ENCODE measurements at regions not wholly inside any gene's neighbourhood (a gene's known extent, or its start where the extent isn't known, plus 50 kb on each side); places are given as distances from the start of the nearest gene placed in this dataset.

DNA sequence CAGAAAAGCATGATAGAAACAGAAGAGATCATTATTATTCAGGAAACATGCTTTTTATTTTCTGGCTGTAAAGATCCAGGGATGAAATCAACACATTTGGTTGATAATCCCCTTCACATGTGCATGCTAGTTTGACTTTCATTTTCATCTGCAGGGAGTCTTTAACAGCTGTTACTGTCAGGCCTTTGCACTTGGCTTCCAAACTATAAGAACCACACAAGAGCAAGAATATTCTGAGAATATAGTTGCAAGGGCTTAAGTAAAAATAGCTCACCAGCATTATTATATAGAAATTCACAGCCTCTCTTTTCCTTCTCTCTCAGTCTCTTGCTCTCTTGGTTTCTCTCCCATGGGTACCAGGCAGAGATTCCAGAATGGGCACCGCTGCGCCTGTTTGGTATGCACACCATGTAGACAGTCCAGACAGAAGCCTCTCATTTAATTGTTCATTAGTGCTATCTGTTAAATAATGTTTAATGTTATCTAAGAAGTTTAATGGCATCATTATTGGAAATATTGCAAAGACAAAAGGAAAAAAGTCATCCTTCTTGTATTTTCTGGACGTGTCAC lies 622.3 kb upstream of the PLXNA2 start:
- no peak for FAIRE-seq

DNA sequence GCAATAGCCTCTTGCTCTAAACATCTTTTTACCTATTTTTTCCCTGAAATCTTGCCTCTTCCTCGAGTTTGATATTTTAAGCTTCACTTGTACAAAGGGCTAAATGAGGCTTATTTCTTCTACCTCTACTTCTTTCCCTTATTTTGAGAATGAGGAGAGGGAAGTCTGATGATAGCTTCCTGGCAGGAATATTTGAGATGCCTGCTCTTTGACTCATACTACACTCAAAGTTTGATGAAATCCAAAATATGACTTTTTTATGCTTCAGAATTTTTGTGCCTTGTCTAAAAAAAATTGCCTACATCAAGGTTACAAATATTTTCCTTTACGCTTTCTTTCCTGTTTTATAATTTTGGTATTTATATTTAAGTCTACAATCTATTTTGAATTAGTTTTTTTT lies 624.4 kb upstream of the PLXNA2 start:
- no peak for FAIRE-seq

DNA sequence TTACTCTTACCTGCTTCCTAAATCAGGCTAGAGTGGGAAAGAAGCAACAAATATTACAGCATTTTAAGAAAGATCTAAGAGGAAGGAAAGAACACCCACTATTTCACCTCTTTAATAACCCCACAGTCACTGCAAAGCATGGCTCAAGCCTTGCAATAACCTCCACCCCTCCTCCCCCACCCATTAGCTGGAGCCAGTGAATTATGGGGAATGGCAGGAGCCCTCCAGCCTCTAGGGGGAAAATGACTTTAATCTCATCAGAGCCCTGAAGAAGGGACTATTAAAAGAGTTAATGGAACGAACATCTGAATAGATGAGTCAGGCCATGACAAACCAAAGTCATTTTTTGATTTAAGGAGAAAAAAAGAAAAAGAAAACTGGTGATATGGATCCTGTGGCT lies 630.7 kb upstream of the PLXNA2 start:
- no peak for FAIRE-seq

DNA sequence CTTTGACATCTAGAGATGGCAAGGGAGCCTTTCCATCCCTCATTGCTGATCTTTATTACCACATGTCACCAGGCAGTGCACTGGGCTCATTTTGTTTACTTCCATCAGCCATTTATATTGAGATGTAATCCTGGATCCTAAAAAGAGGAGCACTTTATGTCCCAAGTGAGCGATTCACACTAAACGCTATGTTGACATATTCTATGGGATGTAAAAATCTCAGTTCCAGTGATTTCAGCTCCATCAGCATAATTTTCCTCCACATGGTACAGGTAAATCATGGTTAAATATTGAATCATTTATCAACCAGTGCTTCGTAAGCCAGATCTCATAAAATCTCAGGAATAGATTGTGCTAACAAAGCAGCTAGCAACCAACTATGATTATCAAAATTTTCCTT lies 634.8 kb upstream of the PLXNA2 start:
- FAIRE-seq, result no peak

DNA sequence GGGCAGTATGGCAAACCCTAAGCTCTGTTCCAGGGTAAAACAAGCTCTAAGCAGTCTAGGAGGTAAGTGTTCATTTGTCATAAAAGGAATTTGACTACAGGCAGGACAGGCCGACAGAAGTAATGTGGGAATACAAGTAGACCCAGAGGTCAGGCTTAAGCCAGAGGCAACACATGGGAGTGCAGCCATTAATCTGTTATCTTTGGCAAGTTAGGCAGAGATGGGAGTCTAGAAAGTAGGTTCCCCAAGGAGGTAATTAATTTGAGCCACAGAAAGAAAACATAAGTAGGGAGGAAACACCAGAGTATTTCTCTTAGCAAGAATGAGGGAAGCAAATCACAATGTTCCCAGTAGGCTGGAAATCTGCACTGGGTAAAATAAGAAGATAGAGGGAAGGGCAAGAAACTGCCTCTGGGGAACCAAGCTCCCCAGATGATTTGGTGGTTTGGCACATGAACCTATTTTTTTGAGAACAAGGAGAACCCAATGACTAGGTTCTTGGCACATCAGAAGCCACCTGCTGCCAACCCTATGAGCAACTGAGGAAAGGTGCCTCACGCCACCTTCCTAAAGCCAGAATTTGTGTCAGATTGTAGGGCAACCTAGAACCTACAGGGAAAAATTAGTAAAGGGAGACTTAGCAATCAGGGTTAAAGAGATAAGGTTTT lies 636.4 kb upstream of the PLXNA2 start:
- peak; percentile 74 for FAIRE-seq

DNA sequence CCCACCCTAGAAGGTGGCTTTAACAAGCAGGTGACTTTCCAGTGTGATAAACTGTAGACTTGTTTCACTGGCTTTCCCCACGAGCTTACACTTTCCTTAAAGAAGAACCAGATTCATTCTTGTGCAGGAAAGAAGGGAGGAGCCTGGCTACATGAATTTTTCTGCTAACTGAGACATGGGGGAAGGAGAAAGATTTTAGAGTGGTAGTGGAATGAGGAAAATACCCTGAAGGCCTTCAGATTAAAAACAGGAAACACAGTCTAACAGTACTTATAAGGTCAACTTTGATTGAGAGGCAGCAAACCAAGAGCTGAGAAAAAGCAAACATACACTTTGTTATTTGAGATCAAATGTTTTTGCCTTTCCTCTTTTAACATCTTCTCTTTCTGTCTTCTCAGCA lies 640.9 kb upstream of the PLXNA2 start:
- FAIRE-seq, result no peak

DNA sequence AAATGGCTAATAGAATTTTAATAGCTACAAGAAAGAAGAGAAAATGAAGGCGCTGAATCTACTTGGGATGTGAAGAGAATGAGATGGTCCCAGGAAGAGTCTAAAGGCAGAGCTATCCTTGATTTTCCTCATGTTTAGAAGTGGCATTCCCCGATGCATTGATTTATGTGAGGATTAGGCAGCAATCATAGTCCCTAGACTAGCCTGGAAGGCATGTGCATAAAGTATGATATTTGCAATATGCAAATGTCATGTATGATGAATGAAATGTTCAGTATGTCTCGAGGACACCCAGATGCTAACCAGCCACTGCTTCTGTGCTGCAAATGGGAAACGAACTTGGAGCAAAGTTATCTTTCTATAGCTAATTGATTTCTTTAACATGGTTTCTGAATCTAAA lies 641.5 kb upstream of the PLXNA2 start:
- FAIRE-seq, result no peak

DNA sequence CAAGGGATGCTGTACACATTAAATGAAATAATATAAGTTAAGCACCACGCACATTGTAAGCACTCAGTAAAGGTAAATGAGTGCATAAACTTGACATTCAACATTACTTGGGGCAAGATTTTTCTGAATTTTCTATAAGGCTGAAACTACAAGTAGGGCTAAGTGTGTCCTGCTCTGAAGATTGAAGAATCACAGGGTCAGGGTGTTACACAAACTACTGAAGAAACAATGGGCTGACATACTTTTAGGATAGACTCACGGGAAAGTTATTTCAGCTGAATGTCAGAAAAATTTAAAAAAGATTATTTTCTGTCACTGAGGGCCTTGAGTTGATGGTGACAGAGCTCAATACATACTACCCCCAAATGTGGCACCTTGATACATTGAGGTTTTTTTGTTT lies 644.2 kb upstream of the PLXNA2 start:
- no peak for FAIRE-seq

DNA sequence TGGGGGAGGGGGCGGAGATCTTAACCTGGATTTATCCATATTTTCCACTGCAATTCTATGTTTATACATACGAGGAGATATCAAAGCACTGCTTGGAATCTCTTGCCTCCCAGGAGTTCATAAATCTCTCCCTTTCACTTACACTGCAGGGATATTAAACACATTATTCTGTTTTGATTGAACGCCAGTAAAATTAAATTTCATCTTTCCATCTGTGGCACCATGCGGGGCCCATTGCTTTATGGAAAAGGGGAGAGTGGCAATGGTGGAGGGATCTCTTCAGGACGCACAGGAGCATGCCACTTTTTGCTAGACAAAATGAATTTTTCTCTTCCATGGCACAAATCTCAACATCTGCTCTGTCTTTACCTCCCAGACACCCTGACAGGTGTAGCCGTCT lies 648.0 kb upstream of the PLXNA2 start:
- no peak for FAIRE-seq

DNA sequence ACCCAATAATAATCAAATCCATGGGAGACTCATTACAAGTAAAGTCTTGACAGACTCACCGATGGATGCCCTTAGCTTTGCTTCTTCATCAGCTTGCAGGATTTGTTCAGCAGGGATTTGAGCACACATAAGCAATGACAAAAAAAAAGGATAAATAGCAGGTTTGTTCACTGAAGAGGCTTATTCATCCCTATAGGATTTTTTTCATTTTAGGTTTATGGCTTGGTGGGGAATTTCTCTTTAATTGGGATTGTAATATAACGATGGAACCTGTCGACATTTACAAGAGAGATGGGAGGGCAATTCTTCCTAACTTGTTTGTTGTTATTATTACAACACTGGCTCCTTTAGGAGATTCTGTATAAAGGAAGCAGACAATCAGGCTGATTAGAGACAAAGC lies 649.1 kb upstream of the PLXNA2 start:
- no peak for FAIRE-seq

DNA sequence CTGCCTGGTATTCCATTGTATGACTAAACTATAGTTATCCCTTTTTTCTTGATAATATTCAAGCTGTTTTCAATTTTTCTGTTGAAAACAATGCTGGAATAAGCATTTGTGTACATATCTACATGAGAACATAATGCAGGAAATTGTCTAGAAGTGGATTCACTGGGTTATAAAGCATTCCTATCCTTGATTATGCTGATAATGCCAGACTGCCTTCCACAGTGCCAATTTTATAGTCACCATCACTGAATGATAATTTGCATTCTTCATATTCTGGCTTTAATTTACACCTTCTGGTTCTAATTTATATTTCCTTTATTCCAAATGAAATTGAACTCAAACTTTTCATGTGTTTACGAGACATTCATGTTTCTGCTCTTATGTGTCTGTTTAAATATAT lies 651.0 kb upstream of the PLXNA2 start:
- no peak for FAIRE-seq

DNA sequence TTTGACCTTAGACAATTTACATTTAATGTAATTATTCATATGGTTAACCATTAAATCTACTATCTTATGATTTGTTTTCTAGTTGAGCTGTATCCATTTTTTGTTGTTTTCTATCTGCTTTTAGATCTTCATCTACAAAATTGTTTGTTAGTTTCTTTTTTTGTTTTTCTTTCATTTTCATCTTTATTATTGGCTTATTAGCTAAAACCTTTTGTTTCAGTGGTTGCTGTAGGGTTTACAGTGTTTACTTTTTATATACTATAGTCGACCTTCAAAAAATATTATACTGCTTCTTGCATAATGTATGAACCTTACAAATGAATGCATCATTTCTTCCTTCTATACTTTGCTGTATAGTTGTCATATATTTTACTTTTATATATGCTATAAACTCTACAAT lies 651.6 kb upstream of the PLXNA2 start:
- FAIRE-seq, result no peak

DNA sequence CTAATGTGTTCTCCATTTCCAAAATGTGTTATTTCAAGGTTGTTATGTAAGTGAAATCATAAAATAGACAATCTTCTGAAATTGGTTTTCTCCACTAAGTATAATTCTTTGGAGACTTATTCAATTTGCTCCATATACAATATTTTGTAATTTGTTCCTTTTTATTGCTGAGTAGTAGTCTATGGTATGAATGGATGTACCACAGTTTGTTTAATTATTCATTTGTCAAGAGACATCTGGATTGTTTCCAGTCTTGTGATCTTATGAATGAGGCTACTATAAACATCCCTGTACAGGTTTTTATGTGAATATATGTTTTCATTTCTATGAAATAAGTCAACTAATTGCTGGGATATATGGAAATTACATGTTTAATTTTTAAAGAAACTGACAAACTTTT lies 652.6 kb upstream of the PLXNA2 start:
- FAIRE-seq, result no peak

DNA sequence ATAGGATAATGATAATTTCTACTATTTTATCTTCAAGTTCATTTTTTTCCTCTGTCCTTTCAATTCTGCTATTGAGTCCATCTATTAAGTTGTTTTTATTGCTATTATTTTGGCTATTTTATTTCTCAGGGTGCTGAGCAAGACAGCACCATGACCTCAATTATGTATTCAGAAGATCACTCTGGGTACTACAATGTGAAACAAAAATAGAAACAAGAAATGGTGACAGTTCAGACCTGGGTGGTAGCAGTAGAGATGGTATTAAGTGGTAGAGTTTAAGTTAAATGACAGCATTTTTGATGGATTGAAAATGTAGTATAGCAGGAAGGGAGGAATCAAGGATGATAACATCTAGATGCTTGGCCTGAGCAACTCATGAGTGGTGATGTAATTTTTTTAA lies 655.3 kb upstream of the PLXNA2 start:
- no peak for FAIRE-seq

DNA sequence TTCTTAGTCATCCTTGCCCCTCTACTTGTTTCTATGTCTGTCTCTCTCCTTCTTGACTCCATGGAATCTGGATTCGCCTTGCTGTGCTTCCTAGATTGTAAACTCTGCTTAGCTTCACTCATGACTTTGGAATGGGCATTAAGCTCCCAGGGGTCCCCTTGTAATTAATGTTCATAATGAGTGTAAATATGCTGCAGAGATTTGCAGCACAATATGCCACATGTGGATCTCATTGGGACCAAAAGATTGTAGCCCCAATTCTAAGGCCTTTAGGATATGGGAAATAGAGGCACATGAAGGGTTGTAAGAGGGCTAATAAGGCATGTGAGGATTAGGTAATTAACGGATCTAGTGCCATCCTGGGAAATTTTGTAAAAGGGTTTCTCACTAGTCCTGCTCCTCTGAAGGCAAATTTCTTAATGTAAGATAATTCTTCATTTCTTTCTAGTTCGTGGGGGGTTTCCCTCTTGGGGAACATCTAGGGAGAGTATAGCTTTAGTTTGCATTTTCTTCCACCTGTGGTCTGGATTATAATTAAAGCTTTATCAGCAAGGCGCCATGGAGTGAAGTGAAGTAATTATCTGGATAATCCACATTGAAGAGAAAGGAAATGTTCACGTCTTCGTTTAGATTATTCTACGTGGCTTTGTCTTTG lies 659.2 kb upstream of the PLXNA2 start:
- no peak for FAIRE-seq

DNA sequence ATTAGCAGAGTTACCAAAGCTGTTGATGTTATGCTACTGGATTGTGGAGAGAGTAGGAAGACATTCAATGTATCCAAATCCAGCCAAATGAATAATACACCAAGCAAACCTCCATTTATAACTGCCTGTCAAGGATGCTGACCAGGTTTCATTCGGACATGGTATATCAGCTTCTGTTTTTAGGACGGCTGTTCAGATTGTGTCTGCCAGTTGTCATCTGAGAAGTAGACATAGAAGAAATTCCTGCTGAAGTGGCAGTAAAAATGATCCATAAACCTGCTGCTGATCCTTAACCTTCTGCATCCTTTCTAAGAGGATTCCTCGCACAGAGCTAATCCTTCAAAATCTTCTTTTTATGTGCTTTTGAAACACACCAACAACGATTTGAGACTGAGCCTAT lies 663.6 kb upstream of the PLXNA2 start:
- no peak for FAIRE-seq

DNA sequence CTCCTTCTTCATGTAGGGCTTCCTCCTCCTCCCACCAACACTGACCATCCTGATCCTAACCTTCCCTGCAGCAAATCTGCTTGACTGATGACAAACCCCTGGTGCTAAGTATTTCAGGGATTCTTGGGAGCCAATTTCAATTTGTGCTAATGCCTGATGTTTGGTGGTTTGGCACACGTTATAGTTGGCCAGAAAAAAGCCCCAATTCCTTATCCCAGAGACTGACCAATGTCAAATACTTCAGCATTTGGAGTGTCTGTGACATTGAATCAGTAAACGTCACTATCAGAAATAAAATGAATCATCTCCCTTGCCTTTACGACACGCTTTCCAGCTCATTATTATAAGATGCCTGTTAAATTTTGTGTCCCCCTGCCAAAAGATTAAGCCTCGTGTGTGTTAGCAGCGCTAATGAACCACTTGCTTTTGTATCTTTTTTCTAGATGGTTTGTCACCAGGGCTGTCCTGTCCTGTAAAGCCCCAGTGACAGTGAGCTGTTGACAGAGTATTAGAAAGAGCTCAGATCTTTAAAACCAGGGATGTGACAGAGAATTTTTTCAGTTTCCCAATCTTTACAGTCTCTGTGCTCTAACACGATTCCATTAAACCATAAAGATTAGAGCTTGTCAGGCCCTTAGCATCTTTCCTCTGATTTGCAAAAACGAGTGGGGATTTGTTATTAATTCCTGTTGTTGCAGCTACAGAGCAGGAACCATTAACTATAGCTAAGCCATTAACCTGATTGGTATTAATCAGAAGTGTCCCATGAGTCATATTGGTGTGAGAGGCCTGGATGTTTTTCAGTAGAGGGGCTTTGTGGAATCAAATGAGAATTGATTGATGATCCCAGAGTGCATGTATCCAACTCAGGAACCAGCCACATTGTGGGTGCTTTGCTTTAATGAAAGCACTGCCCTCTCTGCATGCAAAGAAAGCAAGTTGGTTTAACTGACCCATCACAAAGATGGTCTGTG lies 665.1 kb upstream of the PLXNA2 start:
- FAIRE-seq, result no peak

DNA sequence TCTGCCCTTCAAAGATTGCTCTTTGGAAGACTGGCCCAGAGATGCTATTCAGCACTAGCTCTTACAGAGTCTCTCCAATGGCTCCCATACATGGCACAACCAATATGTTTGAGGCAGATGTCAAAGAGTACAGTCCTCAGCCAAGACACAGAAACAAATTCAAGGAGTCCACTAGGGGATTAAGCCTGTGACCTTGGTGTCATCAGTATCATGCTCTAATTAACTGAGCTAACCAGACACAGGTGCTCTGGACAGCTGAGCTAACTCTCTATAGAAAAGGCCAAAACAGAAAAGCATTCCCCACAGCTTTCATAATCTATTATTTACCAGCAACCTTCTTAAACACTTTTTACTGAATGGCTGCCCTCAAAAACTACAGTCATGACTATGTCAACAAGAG lies 666.0 kb upstream of the PLXNA2 start:
- no peak for FAIRE-seq

DNA sequence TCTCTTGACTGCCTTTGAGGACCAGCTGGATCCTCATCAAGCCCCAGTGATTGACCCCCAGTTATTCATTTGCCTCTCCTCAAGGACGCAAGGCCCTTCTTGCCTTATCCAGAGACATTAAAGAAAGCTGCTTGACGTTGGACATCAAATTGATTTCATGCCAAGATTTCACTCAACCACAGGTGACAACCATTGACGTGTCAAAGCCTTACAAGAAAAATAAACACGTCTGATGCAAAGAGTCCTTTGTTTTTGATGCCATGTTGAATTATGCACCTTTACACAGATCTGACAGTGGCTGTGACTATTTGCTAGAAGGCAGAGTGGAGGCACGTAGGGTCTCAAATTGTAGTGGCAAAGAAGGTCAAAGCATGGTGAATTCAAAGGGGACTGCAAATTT lies 666.2 kb upstream of the CAMK1G start:
- FAIRE-seq, result no peak

DNA sequence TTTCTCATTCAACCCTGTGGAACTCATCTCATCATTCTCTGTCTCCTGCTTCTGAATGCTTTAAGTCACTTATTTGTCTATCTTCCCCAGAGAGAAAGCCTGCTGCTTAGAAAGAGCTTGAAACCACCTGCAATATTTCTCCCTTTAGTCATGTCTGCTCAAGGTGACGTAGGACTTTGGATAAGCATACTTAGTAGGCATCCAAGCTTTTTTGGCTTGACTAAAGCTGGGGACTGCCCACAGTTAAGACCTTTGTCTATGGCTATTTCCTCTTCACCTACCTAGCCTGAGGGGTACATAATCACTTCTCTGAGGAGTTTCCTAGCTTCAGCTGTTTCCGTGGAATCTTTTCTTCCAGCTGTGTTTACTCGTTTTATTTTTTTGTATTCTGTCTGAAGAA lies 665.8 kb upstream of the CAMK1G start:
- FAIRE-seq, result no peak

DNA sequence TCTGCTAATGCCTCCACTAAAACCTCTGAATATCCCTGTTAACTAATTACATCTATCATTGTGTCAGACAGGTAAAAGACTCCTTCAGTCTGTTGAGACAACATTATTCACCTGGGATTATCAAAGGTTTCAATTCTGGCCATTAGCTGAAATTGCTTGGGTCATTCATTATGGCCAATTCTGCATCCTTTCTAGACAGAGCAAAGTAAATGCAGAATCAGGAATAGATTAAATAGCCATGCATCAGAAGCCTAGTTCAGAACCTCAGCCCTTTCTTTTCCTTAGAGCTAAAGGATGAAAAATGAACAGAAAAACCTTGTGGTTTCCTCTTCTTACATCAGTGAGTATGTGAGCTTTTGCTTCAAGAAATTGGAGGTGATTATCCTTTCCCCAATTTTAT lies 665.4 kb upstream of the CAMK1G start:
- FAIRE-seq, result no peak

DNA sequence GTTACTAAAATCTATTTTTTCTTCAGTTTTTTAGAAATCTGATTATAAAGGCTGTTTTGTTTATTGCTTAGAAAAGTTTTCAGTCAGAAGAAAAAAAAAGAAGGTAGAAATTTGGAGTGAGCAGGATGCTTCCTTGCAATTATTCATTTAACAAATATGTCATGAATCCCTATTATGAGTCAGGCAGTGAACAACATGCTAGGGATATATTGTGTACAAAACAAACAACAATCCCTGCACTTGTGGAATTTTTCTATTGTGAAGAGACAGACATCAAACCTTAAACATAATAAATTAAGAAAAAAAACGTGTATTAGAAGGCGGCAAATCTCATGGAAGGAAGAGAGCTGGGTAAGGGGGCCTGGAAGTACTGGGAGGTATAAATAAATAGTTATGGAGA lies 664.1 kb upstream of the CAMK1G start:
- no peak for FAIRE-seq

DNA sequence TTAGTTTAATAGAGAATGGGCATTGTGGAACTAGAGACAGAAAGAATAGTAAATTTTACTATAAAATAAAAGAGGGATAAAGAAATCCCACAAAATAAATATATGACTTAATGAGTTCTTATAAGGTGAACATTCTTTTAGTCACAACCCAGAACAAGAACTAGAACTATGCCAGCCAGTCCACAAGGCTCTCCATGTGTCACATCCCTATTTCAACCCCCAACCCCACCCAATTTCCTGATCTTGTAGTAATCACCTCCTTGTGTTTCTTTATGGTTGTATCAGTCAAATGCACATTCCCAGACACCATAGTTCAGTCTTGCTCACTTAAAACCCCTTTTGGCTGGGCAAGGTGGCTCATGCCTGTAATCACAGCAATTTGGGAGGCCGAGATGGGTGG lies 662.3 kb upstream of the CAMK1G start:
- no peak for FAIRE-seq

DNA sequence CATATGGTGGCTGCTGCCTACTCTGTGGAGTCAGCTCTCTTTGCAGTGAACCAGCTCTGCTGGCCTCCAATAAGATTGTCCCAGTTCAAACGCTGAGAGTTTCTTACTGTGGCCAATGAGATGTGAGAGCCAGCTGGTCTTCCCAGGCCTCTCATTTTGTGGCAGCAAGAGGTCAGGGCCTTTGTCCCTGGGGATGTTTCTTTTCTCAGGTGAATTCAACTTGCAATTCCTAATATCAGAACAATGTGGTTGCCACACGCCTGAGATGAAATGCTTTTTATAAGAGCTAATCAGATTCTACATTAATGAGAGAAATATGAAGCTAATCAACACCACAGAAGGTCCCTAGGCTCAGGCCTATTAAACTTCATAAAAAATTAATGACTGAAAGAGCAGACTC lies 660.1 kb upstream of the CAMK1G start:
- FAIRE-seq, result no peak
